ENCODE measurements at regions not wholly inside any gene's neighbourhood (a gene's known extent, or its start where the extent isn't known, plus 50 kb on each side); places are given as distances from the start of the nearest gene placed in this dataset.

DNA sequence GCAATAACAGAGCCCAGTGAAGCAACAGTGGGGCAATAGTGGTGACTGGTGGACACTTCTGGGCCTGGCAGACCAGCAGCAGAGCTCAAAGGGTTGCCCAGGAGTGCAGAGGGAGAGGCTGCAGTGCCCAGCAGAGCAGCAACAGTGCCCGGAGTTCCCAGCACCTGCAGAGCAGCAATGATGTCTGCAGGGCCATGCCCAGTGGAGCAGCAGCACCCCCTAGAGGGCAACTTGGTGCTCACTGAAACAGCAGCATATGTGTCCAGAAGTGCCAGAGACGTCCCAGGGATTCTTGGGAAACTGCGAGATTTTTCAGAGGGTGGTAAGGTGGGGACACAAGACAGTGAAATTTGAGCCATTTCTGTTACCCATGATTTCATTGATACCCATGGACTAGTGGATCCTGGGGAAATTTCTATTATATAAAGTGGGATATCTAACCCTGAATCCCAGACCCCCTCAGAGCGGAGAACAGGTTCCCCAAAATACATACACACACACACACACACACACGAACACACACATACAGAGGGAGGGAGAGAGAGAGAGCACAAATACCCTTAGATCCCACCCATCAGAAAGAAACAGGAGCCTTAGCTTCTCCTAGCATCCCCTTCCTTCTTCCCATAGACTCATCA, 156.9 kb upstream of the GJB5 start:
- Histone ChIP-seq H2AFZ (ENCODE audit: low read depth, low read length) (no peak overlapping the region), H3K9me1 (replicated peaks; ENCODE audit: control insufficient read depth, extremely low read depth, insufficient read depth, low read length) (no peaks in the 10 kb centered on the region), H3K4me1 (ENCODE audit: control insufficient read depth, extremely low read depth, insufficient read depth, low read length) (no peaks in the 10 kb centered on the region), H3K4me2 (ENCODE audit: insufficient read depth, low read length) (no peak overlapping the region), H3K9me3 (replicated peaks; ENCODE audit: control insufficient read depth, insufficient read depth, low read length) (no peaks in the 10 kb centered on the region), H3K36me3 (ENCODE audit: control insufficient read depth in 2 of 2, extremely low read depth in 1 of 2, insufficient read depth in 2 of 2, low read length in 2 of 2) (no peaks in the 10 kb centered on the region), H3K27ac (ENCODE audit: insufficient read depth, low read depth, low read length) (no peak overlapping the region), H3K9ac (replicated peaks; ENCODE audit: extremely low read depth, insufficient read depth, low read length) (no peak overlapping the region), H3K4me3 (replicated peaks in 1 of 3; ENCODE audit: insufficient read depth in 1 of 3, low read depth in 1 of 3, low read length in 3 of 3) (no peak overlapping the region), H4K20me1 (replicated peaks; ENCODE audit: control insufficient read depth, extremely low read depth, insufficient read depth, low read length) (no peaks in the 10 kb centered on the region), H3K27me3 (ENCODE audit: control insufficient read depth in 2 of 2, insufficient read depth in 2 of 2, low read length in 2 of 2) (no peaks in the 10 kb centered on the region), H3K79me2 (ENCODE audit: control insufficient read depth, insufficient read depth, low read length) (no peaks in the 10 kb centered on the region)
- ChIA-PET POLR2A (no interaction called here), CTCF (no interaction called here)
- DNase-seq (ENCODE audit: low read depth, low spot score) (peak; percentile 10), FAIRE-seq (no peak)
- intact Hi-C loops (cut with micrococcal nuclease) (no loop called here), dilution Hi-C loops (cut with MboI; ENCODE audit: extremely low pct_ligation_motif_present, low sequenced_read_pairs) (no loop called here)
- no peak for TF ChIP-seq EZH2 (IDR thresholded peaks at IDR 0.05; ENCODE audit: borderline replicate concordance, low read depth, low read length, severe bottlenecking)
- no peak for TF ChIP-seq FOS (IDR thresholded peaks at IDR 0.05; ENCODE audit: borderline replicate concordance, insufficient read depth, low read length)
- TF ChIP-seq, protein P1, sequence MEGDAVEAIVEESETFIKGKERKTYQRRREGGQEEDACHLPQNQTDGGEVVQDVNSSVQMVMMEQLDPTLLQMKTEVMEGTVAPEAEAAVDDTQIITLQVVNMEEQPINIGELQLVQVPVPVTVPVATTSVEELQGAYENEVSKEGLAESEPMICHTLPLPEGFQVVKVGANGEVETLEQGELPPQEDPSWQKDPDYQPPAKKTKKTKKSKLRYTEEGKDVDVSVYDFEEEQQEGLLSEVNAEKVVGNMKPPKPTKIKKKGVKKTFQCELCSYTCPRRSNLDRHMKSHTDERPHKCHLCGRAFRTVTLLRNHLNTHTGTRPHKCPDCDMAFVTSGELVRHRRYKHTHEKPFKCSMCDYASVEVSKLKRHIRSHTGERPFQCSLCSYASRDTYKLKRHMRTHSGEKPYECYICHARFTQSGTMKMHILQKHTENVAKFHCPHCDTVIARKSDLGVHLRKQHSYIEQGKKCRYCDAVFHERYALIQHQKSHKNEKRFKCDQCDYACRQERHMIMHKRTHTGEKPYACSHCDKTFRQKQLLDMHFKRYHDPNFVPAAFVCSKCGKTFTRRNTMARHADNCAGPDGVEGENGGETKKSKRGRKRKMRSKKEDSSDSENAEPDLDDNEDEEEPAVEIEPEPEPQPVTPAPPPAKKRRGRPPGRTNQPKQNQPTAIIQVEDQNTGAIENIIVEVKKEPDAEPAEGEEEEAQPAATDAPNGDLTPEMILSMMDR (IDR thresholded peaks at IDR 0.05; ENCODE audit: extremely low read depth in 1 of 2, insufficient read depth in 1 of 2, low read depth in 1 of 2, low read length in 2 of 2): peak; percentile 49 to 68
- BruUV-seq (replicated peaks): no TSS peak

DNA sequence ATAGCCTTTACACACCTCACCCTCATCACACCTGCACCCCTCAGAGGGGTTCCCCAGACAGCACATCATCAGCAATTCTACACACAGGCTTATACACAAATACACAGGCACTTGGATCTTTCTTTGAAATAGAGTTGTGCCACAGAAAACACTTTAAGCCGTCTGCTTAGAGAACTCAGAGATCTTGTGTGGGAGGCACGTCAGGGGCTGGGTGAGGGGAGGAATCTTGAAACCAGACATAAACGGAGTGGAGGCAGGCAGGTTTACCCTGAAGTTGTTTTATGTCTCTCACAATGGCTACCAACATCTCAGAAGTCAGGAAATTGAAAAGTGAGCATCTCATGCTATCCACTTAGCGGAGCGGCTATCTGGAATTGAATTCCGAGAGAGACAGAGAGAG, 151.9 kb upstream of the GJB5 start:
- DNase-seq (ENCODE audit: low read depth, low spot score) (no peak), FAIRE-seq (no peak)
- no peak overlapping the region for H2AFZ ChIP-seq (ENCODE audit: low read depth, low read length)
- no peak overlapping the region for H3K4me3 ChIP-seq (replicated peaks in 1 of 3; ENCODE audit: insufficient read depth in 1 of 3, low read depth in 1 of 3, low read length in 3 of 3)
- H3K9ac ChIP-seq (replicated peaks; ENCODE audit: extremely low read depth, insufficient read depth, low read length): no peak overlapping the region
- no TSS peak for BruUV-seq (replicated peaks)
- TF ChIP-seq POLR2A (IDR thresholded peaks at IDR 0.05; ENCODE audit: low read depth, low read length) (no peak), POLR2AphosphoS5 (IDR thresholded peaks at IDR 0.05; ENCODE audit: insufficient read depth, low read depth, low read length) (no peak), EZH2 (IDR thresholded peaks at IDR 0.05; ENCODE audit: borderline replicate concordance, low read depth, low read length, severe bottlenecking) (no peak), MYC (IDR thresholded peaks at IDR 0.05; ENCODE audit: low read depth, low read length) (no peak)
- TF ChIP-seq, protein P2, sequence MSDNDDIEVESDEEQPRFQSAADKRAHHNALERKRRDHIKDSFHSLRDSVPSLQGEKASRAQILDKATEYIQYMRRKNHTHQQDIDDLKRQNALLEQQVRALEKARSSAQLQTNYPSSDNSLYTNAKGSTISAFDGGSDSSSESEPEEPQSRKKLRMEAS (IDR thresholded peaks at IDR 0.05; ENCODE audit: insufficient read depth, insufficient read length): no peak
- TF ChIP-seq, protein P1 (IDR thresholded peaks at IDR 0.05; ENCODE audit: extremely low read depth in 1 of 2, insufficient read depth in 1 of 2, low read depth in 1 of 2, low read length in 2 of 2): no peak
- no peaks in the 10 kb centered on the region for H4K20me1 ChIP-seq (replicated peaks; ENCODE audit: control insufficient read depth, extremely low read depth, insufficient read depth, low read length)
- no peak overlapping the region for H3K27ac ChIP-seq (ENCODE audit: insufficient read depth, low read depth, low read length)
- ChIA-PET CTCF (no interaction called here), POLR2A (no interaction called here)
- intact Hi-C loops (cut with micrococcal nuclease) (no loop called here), dilution Hi-C loops (cut with MboI; ENCODE audit: extremely low pct_ligation_motif_present, low sequenced_read_pairs) (no loop called here)
- H3K36me3 ChIP-seq (ENCODE audit: control insufficient read depth in 2 of 2, extremely low read depth in 1 of 2, insufficient read depth in 2 of 2, low read length in 2 of 2): no peaks in the 10 kb centered on the region
- no peaks in the 10 kb centered on the region for H3K9me3 ChIP-seq (replicated peaks; ENCODE audit: control insufficient read depth, insufficient read depth, low read length)
- no peaks in the 10 kb centered on the region for H3K4me1 ChIP-seq (ENCODE audit: control insufficient read depth, extremely low read depth, insufficient read depth, low read length)
- no peaks in the 10 kb centered on the region for H3K27me3 ChIP-seq (ENCODE audit: control insufficient read depth in 2 of 2, insufficient read depth in 2 of 2, low read length in 2 of 2)
- H3K9me1 ChIP-seq (replicated peaks; ENCODE audit: control insufficient read depth, extremely low read depth, insufficient read depth, low read length): no peaks in the 10 kb centered on the region
- no peak overlapping the region for H3K4me2 ChIP-seq (ENCODE audit: insufficient read depth, low read length)
- no peaks in the 10 kb centered on the region for H3K79me2 ChIP-seq (ENCODE audit: control insufficient read depth, insufficient read depth, low read length)

Measured in endothelial cell of umbilical vein (primary cell).